ENCODE measurements at regions not wholly inside any gene's neighbourhood (a gene's known extent, or its start where the extent isn't known, plus 50 kb on each side); places are given as distances from the start of the nearest gene placed in this dataset.

- no peak for TF ChIP-seq EZH2 (IDR thresholded peaks at IDR 0.05; ENCODE audit: insufficient read depth, poor library complexity, severe bottlenecking)
- no peak for TF ChIP-seq EZH2phosphoT487 (IDR thresholded peaks at IDR 0.05; ENCODE audit: insufficient read depth, low read depth)
Observed at GRCh38 chr16:5715155-5715554, 617.6 kb upstream of the EEF2KMT start.

Measured in GM23248 (cell line).